Cardiac fibroblast (primary cell): ENCODE measurements at regions not wholly inside any gene's neighbourhood (a gene's known extent, or its start where the extent isn't known, plus 50 kb on each side); places are given as distances from the start of the nearest gene placed in this dataset.

ENCODE experiments used
- DNase-seq, 2 donors: peaks; one replicate each; pipeline versions ENCODE4 v3.0.0 to v3.0.0-alpha.2; 2010; ENCODE audit warnings: low read depth in 2 of 2
- H3K4me3 ChIP-seq, 2 donors: replicated peaks in 1 of 2; 1 replicate in 1 of 2; 2 replicates in 1 of 2; pipeline ENCODE4 v1.5.1; 2011; ENCODE audit warnings: low read depth in 2 of 2, low read length in 2 of 2, mild to moderate bottlenecking in 2 of 2, moderate library complexity in 1 of 2
- CTCF ChIP-seq: IDR thresholded peaks from one replicate; pipeline ENCODE4 v1.5.1; 2011; ENCODE audit warnings: low read depth, mild to moderate bottlenecking, low read length, inconsistent platforms

DNA sequence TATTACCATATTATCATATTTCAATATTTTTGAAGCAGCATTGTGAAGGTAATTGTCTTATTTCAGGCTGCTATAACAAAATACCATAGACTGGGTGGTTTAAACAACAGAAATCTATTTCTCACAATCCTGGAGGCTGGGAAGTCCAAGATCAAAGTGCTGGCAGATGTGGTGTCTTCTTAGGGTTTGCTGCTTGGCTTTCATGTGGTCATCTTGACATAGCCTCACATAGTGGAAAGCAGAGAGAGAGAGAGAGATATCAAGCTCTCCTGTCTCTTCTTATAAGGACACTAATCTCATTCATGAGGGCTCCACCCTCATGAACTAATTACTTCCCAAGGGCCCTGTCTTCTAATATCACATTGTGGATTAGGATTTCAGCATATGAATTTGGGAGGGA, 119.7 kb upstream of the NUDT6 start:
- DNase-seq, result no peak
- no peak for TF ChIP-seq CTCF
- H3K4me3 ChIP-seq, result no peak overlapping the region

DNA sequence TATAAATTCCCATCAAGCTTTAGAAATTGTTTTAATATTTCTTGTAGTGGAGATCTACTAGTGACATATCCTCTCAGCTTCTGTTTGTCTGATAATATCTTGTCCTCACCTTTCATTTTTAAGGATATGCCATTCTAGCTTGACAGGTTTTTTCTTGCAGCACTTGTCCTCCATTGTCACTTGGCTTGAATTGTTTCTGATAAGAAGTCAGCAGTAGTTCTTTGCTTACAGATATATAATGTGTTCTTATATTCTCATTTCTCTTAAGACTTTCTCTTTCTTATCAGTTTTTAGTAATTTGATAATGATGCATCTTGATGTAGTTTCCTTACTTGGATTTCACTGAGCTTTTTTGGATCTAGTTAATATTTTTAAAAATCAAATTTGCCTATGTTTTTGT, 120.6 kb upstream of the NUDT6 start:
- no peak for TF ChIP-seq CTCF
- no peak overlapping the region for H3K4me3 ChIP-seq
- DNase-seq, result peak in 1 of 2 donors; percentile 10

GRCh38 chr4:123043793-123044425, 121.5 kb upstream of the NUDT6 start:
- no peak for DNase-seq
- H3K4me3 ChIP-seq, result no peak overlapping the region
- no peak for TF ChIP-seq CTCF

DNA sequence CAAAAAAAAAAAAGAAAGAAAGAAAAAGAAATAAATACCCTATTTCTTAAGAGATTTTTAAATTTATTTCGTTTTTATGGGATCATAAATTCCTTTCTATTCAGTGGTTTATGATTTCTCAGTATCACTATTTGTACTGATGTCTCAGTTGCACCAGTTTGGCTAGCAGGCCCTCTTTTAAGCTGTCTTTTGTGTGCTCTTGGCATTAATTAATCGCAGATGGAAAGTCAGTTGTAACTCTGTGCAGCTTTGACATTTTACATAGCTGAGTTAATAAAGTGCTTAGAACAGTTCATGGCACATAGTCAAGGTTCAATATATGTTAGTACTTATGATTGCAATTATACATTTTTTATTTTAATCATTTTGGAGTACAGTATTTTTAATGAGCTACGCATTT, 123.7 kb upstream of the NUDT6 start:
- no peak for DNase-seq
- no peak for TF ChIP-seq CTCF
- H3K4me3 ChIP-seq, result no peak overlapping the region

GRCh38 chr4:123050018-123050417, 127.6 kb upstream of the NUDT6 start:
- H3K4me3 ChIP-seq, result no peak overlapping the region
- no peak for TF ChIP-seq CTCF
- no peak for DNase-seq

DNA sequence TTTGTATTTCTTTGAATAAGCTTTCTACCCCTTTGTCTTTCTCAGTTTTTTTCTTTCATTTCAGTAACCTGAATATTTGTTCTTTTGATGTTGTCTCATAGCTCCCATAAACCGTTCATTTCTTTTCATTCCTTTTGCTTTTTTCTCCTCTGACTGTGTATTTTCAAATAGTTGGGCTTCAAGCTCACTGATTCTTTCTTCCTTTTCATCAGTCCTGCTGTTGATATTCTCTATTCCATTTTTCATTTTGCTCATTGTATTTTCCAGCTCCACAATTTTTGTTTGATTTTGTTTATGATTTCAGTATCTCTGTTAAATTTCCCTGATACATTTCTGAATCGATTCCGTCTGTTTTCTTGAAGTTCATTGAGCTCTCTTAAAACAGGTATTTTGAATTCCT, 129.6 kb upstream of the NUDT6 start:
- TF ChIP-seq CTCF, result no peak
- DNase-seq, result no peak
- H3K4me3 ChIP-seq, result no peak overlapping the region

DNA sequence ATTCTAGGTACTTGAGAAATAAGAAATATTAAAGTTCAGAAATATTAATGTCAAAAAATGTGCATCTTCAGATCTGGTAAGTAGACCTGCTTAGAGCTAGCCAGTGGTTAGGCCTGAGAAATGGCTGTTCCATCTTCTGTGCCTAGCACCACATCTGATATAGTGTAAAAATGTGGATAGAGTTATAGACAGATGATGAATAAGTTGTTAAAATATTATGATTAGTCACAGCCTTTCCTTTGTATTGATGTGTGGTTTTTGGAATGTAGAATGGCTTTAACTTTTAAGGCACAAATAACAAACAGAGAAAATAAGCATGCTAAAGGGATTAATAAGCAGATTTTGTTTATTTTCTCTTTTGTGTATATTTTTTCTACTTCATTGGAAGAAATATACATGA, 133.5 kb upstream of the NUDT6 start:
- peak in 1 of 2 donors; percentile 57 for DNase-seq
- TF ChIP-seq CTCF, result no peak
- no peak overlapping the region for H3K4me3 ChIP-seq
